PC-9 (cell line): ENCODE measurements at regions not wholly inside any gene's neighbourhood (a gene's known extent, or its start where the extent isn't known, plus 50 kb on each side); places are given as distances from the start of the nearest gene placed in this dataset.

Experiments
- EZH2 ChIP-seq: fragments of 200-600 bp; sonication (generic); IDR thresholded peaks from 2 replicates; pipeline ENCODE4 v1.8.0; 2017; ENCODE audit warnings: antibody characterized with exemption, low read depth
- TF ChIP-seq, protein P1 (sequence below): fragments of 200-600 bp; sonication (generic); conservative IDR thresholded peaks from 2 replicates; pipeline ENCODE4 v1.6.1; 2017; ENCODE audit warnings: mixed run types, antibody characterized with exemption, mild to moderate bottlenecking, moderate library complexity

DNA sequence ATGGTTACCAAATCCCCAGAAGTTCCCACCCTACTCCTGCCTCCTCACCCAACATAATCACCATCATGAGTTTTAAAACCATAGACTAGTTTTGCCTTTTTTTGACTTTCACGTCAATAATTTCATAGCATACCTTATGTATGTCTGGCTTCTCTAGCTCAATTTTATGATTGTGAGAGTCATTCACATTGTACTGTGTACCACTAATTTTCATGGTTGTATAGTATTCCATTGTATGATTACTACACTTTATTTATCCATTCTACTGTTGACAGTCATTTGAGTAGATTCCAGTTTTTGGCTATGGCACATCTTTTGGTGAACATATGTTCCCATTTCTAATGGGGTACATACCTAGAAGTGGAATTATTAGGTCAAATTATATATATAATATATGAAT lies 195.3 kb upstream of the TCF21 start:
- TF ChIP-seq, protein P1, sequence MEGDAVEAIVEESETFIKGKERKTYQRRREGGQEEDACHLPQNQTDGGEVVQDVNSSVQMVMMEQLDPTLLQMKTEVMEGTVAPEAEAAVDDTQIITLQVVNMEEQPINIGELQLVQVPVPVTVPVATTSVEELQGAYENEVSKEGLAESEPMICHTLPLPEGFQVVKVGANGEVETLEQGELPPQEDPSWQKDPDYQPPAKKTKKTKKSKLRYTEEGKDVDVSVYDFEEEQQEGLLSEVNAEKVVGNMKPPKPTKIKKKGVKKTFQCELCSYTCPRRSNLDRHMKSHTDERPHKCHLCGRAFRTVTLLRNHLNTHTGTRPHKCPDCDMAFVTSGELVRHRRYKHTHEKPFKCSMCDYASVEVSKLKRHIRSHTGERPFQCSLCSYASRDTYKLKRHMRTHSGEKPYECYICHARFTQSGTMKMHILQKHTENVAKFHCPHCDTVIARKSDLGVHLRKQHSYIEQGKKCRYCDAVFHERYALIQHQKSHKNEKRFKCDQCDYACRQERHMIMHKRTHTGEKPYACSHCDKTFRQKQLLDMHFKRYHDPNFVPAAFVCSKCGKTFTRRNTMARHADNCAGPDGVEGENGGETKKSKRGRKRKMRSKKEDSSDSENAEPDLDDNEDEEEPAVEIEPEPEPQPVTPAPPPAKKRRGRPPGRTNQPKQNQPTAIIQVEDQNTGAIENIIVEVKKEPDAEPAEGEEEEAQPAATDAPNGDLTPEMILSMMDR, result no peak
- TF ChIP-seq EZH2, result no peak
